Astrocyte (in vitro differentiated cells and primary cell): ENCODE measurements at regions not wholly inside any gene's neighbourhood (a gene's known extent, or its start where the extent isn't known, plus 50 kb on each side); places are given as distances from the start of the nearest gene placed in this dataset.

Experiments used
- DNase-seq: peaks from one replicate; pipeline ENCODE4 v3.0.0-alpha.2; 2010; ENCODE audit warnings: low read depth
- FAIRE-seq: peaks from 2 replicates; lab custom pipeline; 2011; peaks lifted over from hg19 to GRCh38; lab: Jason Lieb, UNC
- H2AFZ ChIP-seq: 2 replicates; pipeline ENCODE4 v1.6.0; 2012; ENCODE audit warnings: low read depth, low read length, inconsistent platforms
- H3K27ac ChIP-seq: 2 replicates; pipeline ENCODE4 v1.5.1; 2011; ENCODE audit warnings: low read depth, low read length, inconsistent platforms
- H3K27me3 ChIP-seq: 2 replicates; pipeline ENCODE4 v1.6.0; 2011; ENCODE audit warnings: low read length, inconsistent platforms; ENCODE audit not compliant: insufficient read depth
- H3K36me3 ChIP-seq: 2 replicates; pipeline ENCODE4 v1.5.1; 2011; ENCODE audit warnings: low read length, inconsistent platforms; ENCODE audit not compliant: insufficient read depth
- H3K4me1 ChIP-seq: 2 replicates; pipeline ENCODE4 v1.5.1; 2011; ENCODE audit warnings: low read length, inconsistent platforms; ENCODE audit not compliant: insufficient read depth
- H3K4me2 ChIP-seq: 2 replicates; pipeline ENCODE4 v1.6.0; 2012; ENCODE audit warnings: low read length, inconsistent platforms
- H3K4me3 ChIP-seq: 2 replicates; pipeline ENCODE4 v1.5.1; 2011; ENCODE audit warnings: low read depth, mild to moderate bottlenecking, low read length, inconsistent platforms; ENCODE audit not compliant: insufficient read depth
- H3K79me2 ChIP-seq: 2 replicates; pipeline ENCODE4 v1.6.0; 2012; ENCODE audit warnings: mild to moderate bottlenecking, low read length, inconsistent platforms; ENCODE audit not compliant: insufficient read depth
- H3K9ac ChIP-seq: 2 replicates; pipeline ENCODE4 v1.6.0; 2012; ENCODE audit warnings: mild to moderate bottlenecking, low read length, inconsistent platforms
- H3K9me3 ChIP-seq: 2 replicates; pipeline ENCODE4 v1.5.1; 2012; ENCODE audit warnings: low read depth, mild to moderate bottlenecking, low read length, inconsistent platforms; ENCODE audit not compliant: insufficient read depth
- H4K20me1 ChIP-seq: 2 replicates; pipeline ENCODE4 v1.6.0; 2012; ENCODE audit warnings: low read length, inconsistent platforms; ENCODE audit not compliant: insufficient read depth
- H3K27ac Mint-ChIP-seq: one replicate; pipeline ENCODE4 v1.8.0; 2021; ENCODE audit warnings: mild to moderate bottlenecking, mixed read lengths; ENCODE audit not compliant: unreplicated experiment
- H3K27me3 Mint-ChIP-seq: one replicate; pipeline ENCODE4 v1.8.0; 2021; ENCODE audit warnings: low read depth, mixed read lengths; ENCODE audit not compliant: unreplicated experiment
- H3K36me3 Mint-ChIP-seq: one replicate; pipeline ENCODE4 v1.8.0; 2021; ENCODE audit warnings: low read depth, mixed read lengths; ENCODE audit not compliant: unreplicated experiment
- H3K4me1 Mint-ChIP-seq: one replicate; pipeline ENCODE4 v1.8.0; 2021; ENCODE audit warnings: low read depth, mixed read lengths; ENCODE audit not compliant: unreplicated experiment
- H3K4me3 Mint-ChIP-seq: one replicate; pipeline ENCODE4 v1.8.0; 2021; ENCODE audit warnings: mild to moderate bottlenecking, moderate library complexity, mixed read lengths; ENCODE audit not compliant: unreplicated experiment
- H3K9me3 Mint-ChIP-seq: one replicate; pipeline ENCODE4 v1.8.0; 2021; ENCODE audit warnings: mild to moderate bottlenecking, mixed read lengths; ENCODE audit not compliant: unreplicated experiment
- EZH2 ChIP-seq: IDR thresholded peaks from 2 replicates; pipeline ENCODE4 v1.6.1; 2012; ENCODE audit warnings: mild to moderate bottlenecking, low read length, inconsistent platforms; ENCODE audit not compliant: insufficient read depth
- TF ChIP-seq, protein P1 (sequence below): IDR thresholded peaks from 2 replicates; pipeline ENCODE4 v1.5.1; 2011; ENCODE audit warnings: low read depth, mild to moderate bottlenecking, inconsistent platforms, low read length, moderate library complexity; ENCODE audit not compliant: insufficient read depth

DNA sequence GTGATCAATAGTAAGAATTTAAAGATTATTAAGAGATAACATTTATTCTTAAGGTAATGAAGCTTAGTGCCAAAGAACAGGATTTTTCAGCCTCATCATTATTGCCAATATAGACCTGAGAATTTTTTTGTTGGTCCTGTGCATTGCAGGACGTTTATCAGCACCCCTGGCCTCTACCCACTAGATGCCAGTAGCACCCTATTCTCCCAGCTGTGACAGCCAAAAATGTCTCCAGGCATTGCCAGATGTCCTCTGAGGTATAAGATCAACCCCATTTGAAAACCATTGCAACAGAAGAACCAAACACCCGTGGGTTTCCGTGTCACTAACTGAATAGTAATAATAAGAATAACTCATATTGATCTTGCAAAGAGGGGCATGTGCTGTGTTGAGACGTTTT lies 700.0 kb upstream of the SOX11 start:
- Histone ChIP-seq H3K79me2 (no peaks in the 10 kb centered on the region), H4K20me1 (no peaks in the 10 kb centered on the region), H3K9ac (no peak overlapping the region), H3K27me3 (no peaks in the 10 kb centered on the region), H2AFZ (no peak overlapping the region), H3K36me3 (no peaks in the 10 kb centered on the region), H3K4me2 (no peak overlapping the region), H3K4me1 (no peaks in the 10 kb centered on the region), H3K4me3 (no peak overlapping the region), H3K27ac (no peak overlapping the region), H3K9me3 (no peaks in the 10 kb centered on the region)
- H3K4me3 Mint-ChIP-seq, result no peak overlapping the region
- DNase-seq, result no peak
- TF ChIP-seq, protein P1, sequence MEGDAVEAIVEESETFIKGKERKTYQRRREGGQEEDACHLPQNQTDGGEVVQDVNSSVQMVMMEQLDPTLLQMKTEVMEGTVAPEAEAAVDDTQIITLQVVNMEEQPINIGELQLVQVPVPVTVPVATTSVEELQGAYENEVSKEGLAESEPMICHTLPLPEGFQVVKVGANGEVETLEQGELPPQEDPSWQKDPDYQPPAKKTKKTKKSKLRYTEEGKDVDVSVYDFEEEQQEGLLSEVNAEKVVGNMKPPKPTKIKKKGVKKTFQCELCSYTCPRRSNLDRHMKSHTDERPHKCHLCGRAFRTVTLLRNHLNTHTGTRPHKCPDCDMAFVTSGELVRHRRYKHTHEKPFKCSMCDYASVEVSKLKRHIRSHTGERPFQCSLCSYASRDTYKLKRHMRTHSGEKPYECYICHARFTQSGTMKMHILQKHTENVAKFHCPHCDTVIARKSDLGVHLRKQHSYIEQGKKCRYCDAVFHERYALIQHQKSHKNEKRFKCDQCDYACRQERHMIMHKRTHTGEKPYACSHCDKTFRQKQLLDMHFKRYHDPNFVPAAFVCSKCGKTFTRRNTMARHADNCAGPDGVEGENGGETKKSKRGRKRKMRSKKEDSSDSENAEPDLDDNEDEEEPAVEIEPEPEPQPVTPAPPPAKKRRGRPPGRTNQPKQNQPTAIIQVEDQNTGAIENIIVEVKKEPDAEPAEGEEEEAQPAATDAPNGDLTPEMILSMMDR, result peak; percentile 12
- TF ChIP-seq EZH2, result no peak
- no peak for FAIRE-seq
- no peaks in the 10 kb centered on the region for H3K9me3 Mint-ChIP-seq
- no peaks in the 10 kb centered on the region for H3K4me1 Mint-ChIP-seq
- no peak overlapping the region for H3K27ac Mint-ChIP-seq
- H3K36me3 Mint-ChIP-seq, result no peaks in the 10 kb centered on the region
- H3K27me3 Mint-ChIP-seq, result no peaks in the 10 kb centered on the region

DNA sequence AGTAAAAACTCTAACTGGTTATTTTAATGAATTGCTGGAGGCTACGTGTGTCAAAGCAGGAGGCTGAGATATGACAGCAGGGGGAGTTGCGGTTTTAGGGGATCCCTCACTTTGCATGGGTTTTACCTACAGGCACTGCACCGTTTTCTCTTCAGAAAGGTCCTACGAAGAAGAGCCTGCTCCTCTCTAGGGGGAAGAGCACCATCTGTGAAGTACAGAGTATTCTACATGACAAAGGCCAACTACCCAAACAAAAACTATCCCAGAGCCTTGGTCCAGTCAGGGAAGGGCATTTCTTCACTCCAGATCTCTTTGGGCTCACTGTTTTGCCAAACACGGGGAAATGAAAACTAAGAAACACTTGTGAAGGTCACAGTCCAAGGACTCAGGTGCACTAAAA lies 696.7 kb upstream of the SOX11 start:
- H3K9me3 Mint-ChIP-seq, result no peaks in the 10 kb centered on the region
- Histone ChIP-seq H3K36me3 (no peaks in the 10 kb centered on the region), H3K4me2 (no peak overlapping the region), H3K9ac (no peak overlapping the region), H4K20me1 (no peaks in the 10 kb centered on the region), H3K79me2 (no peaks in the 10 kb centered on the region), H3K27me3 (no peaks in the 10 kb centered on the region), H3K4me3 (no peak overlapping the region), H3K9me3 (no peaks in the 10 kb centered on the region), H3K27ac (no peak overlapping the region), H3K4me1 (no peaks in the 10 kb centered on the region), H2AFZ (no peak overlapping the region)
- H3K27ac Mint-ChIP-seq, result no peak overlapping the region
- no peak for TF ChIP-seq EZH2
- TF ChIP-seq, protein P1, result no peak
- no peak for FAIRE-seq
- no peaks in the 10 kb centered on the region for H3K27me3 Mint-ChIP-seq
- H3K4me1 Mint-ChIP-seq, result no peaks in the 10 kb centered on the region
- no peaks in the 10 kb centered on the region for H3K36me3 Mint-ChIP-seq
- H3K4me3 Mint-ChIP-seq, result no peak overlapping the region
- no peak for DNase-seq

DNA sequence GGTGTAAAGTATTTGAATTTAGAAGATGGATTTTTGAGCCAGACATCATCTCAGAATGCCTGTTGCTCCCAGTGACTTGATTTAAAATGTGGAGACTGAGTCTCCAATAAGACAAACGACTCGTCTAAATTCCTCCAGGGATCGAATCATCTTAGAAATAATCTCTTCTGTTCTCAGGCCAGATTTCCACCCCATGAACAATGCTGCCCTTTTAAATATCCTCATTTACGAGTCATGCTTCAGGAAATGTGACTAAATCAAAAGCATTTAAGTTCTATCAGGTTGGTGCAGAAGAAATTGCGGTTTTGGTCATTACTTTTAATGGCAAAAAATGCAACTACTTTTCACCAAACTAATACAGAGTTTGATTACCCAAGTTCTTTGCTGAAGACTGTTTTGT lies 684.6 kb upstream of the SOX11 start:
- H3K4me3 Mint-ChIP-seq, result no peak overlapping the region
- Histone ChIP-seq H3K36me3 (no peaks in the 10 kb centered on the region), H3K79me2 (no peaks in the 10 kb centered on the region), H3K9ac (no peak overlapping the region), H3K4me1 (no peaks in the 10 kb centered on the region), H3K4me3 (no peak overlapping the region), H3K27ac (no peak overlapping the region), H3K27me3 (no peaks in the 10 kb centered on the region), H4K20me1 (no peaks in the 10 kb centered on the region), H3K4me2 (no peak overlapping the region), H2AFZ (no peak overlapping the region), H3K9me3 (no peaks in the 10 kb centered on the region)
- H3K4me1 Mint-ChIP-seq, result peaks cover 4% of the 10 kb centered on the region
- H3K27me3 Mint-ChIP-seq, result no peaks in the 10 kb centered on the region
- DNase-seq (no peak), FAIRE-seq (no peak)
- H3K27ac Mint-ChIP-seq, result no peak overlapping the region
- no peaks in the 10 kb centered on the region for H3K36me3 Mint-ChIP-seq
- peaks cover 5% of the 10 kb centered on the region for H3K9me3 Mint-ChIP-seq
- no peak for TF ChIP-seq EZH2
- TF ChIP-seq, protein P1, result no peak
